IMR-90 (cell line): ENCODE measurements at regions not wholly inside any gene's neighbourhood (a gene's known extent, or its start where the extent isn't known, plus 50 kb on each side); places are given as distances from the start of the nearest gene placed in this dataset.

ENCODE experiments used
- ATAC-seq: fragments of 200-7000 bp; cut with Tn5 transposase; 2 replicates; pipeline ENCODE4 v1.9.1; 2020; ENCODE audit warnings: low read depth, mild to moderate bottlenecking, moderate library complexity
- BruUV-seq: library from RNA; stranded (reverse); fragments of 400-500 nt; replicated peaks from 2 replicates; lab custom pipeline; 2021; lab: Mats Ljungman, UMichigan
- CTCF ChIA-PET: fragments of 300-600 bp; formaldehyde crosslinking; extraction: SDS; loops from one replicate; lab custom pipeline; 2021; ENCODE audit warnings: antibody characterized with exemption; lab: Yijun Ruan, JAX
- POLR2A ChIA-PET: fragments of 300-600 bp; sonication (Branson Sonifier 250); formaldehyde crosslinking; loops from one replicate; lab custom pipeline; 2022; ENCODE audit warnings: antibody characterized with exemption; ENCODE audit not compliant: unreplicated experiment; lab: Charles Lee
- DNase-seq: peaks from one replicate; pipeline ENCODE4 v3.0.0; 2013
- H2AFZ ChIP-seq: replicated peaks from 2 replicates; pipeline ENCODE3; 2013; ENCODE audit warnings: low read length, mild to moderate bottlenecking; ENCODE audit not compliant: poor library complexity
- H2AK5ac ChIP-seq: 2 replicates; pipeline ENCODE4 v1.6.1; 2013; ENCODE audit warnings: low read depth, low read length, inconsistent platforms
- H2AK9ac ChIP-seq: replicated peaks from 2 replicates; pipeline ENCODE3; 2013; ENCODE audit warnings: mild to moderate bottlenecking, low read depth, low read length, moderate library complexity; ENCODE audit not compliant: poor library complexity
- H2BK120ac ChIP-seq: 2 replicates; pipeline ENCODE4 v1.6.1; 2013; ENCODE audit warnings: low read depth, low read length, inconsistent platforms
- H2BK15ac ChIP-seq: 3 replicates; pipeline ENCODE4 v1.6.1; 2013; ENCODE audit warnings: low read depth, low read length, inconsistent platforms
- H2BK20ac ChIP-seq: 2 replicates; pipeline ENCODE4 v1.6.1; 2013; ENCODE audit warnings: low read depth, mild to moderate bottlenecking, inconsistent platforms, low read length, moderate library complexity
- H2BK5ac ChIP-seq: 2 replicates; pipeline ENCODE4 v1.6.1; 2013; ENCODE audit warnings: mild to moderate bottlenecking, low read depth, low read length, inconsistent platforms; ENCODE audit not compliant: poor library complexity, severe bottlenecking
- H3K14ac ChIP-seq: replicated peaks from 2 replicates; pipeline ENCODE4 v1.6.1; 2013; ENCODE audit warnings: low read depth, low read length, inconsistent platforms
- H3K18ac ChIP-seq: 2 replicates; pipeline ENCODE4 v1.6.1; 2013; ENCODE audit warnings: low read depth, low read length, control low read depth
- H3K23ac ChIP-seq: 2 replicates; pipeline ENCODE4 v1.6.1; 2013; ENCODE audit warnings: low read depth, low read length, inconsistent platforms
- H3K27ac ChIP-seq: 2 replicates; pipeline ENCODE4 v1.5.1; 2013; ENCODE audit warnings: mild to moderate bottlenecking, control low read depth, low read length; ENCODE audit not compliant: insufficient read depth
- H3K27me3 ChIP-seq: 2 replicates; pipeline ENCODE4 v1.6.1; 2013; ENCODE audit warnings: low read length; ENCODE audit not compliant: control insufficient read depth, insufficient read depth
- H3K36me3 ChIP-seq: 2 replicates; pipeline ENCODE4 v1.6.1; 2013; ENCODE audit warnings: low read length, mixed read lengths; ENCODE audit not compliant: control insufficient read depth, insufficient read depth
- H3K4ac ChIP-seq: 2 replicates; pipeline ENCODE4 v1.6.1; 2013; ENCODE audit warnings: low read depth, low read length, inconsistent platforms
- H3K4me1 ChIP-seq: 2 replicates; pipeline ENCODE4 v1.6.1; 2013; ENCODE audit warnings: low read length, mixed read lengths; ENCODE audit not compliant: control insufficient read depth, insufficient read depth
- H3K4me2 ChIP-seq: 2 replicates; pipeline ENCODE4 v1.6.1; 2013; ENCODE audit warnings: low read depth, mild to moderate bottlenecking, control low read depth, low read length, moderate library complexity
- H3K4me3 ChIP-seq: 2 replicates; pipeline ENCODE4 v1.5.1; 2013; ENCODE audit warnings: low read depth, mild to moderate bottlenecking, control low read depth, low read length, moderate library complexity; ENCODE audit not compliant: insufficient read depth
- H3K56ac ChIP-seq: 2 replicates; pipeline ENCODE4 v1.6.1; 2013; ENCODE audit warnings: low read length, inconsistent platforms; ENCODE audit not compliant: insufficient read depth; ENCODE audit errors: extremely low read depth
- H3K79me1 ChIP-seq, 2 experiments: 2 replicates each; pipeline ENCODE4 v1.6.1; 2013; ENCODE audit warnings: low read length in 2 of 2, inconsistent platforms in 1 of 2, low read depth in 1 of 2
- H3K9ac ChIP-seq: 2 replicates; pipeline ENCODE4 v1.6.1; 2013; ENCODE audit warnings: low read depth, low read length, control low read depth
- H3K9me1 ChIP-seq: 2 replicates; pipeline ENCODE4 v1.6.1; 2013; ENCODE audit warnings: low read length, inconsistent platforms; ENCODE audit not compliant: insufficient read depth
- H3K9me3 ChIP-seq: 2 replicates; pipeline ENCODE4 v1.6.1; 2013; ENCODE audit warnings: low read length; ENCODE audit not compliant: control insufficient read depth, insufficient read depth
- H4K20me1 ChIP-seq: 2 replicates; pipeline ENCODE4 v1.6.1; 2013; ENCODE audit warnings: low read length, inconsistent platforms; ENCODE audit not compliant: insufficient read depth
- H4K5ac ChIP-seq: 2 replicates; pipeline ENCODE4 v1.6.1; 2013; ENCODE audit warnings: mild to moderate bottlenecking, low read depth, low read length, control low read depth
- H4K8ac ChIP-seq, 2 experiments: 2 replicates each; pipeline ENCODE4 v1.6.1; 2013; ENCODE audit warnings: low read depth in 2 of 2, low read length in 2 of 2, control low read depth in 1 of 2, inconsistent platforms in 1 of 2
- H4K91ac ChIP-seq: 2 replicates; pipeline ENCODE4 v1.6.1; 2013; ENCODE audit warnings: low read depth, low read length, inconsistent platforms; ENCODE audit not compliant: insufficient read depth
- MAFK ChIP-seq: IDR thresholded peaks from 2 replicates; pipeline ENCODE4 v1.6.1; 2012; ENCODE audit warnings: low read depth, low read length, improper control_type of control experiment
- RCOR1 ChIP-seq: IDR thresholded peaks from 2 replicates; pipeline ENCODE4 v1.6.1; 2012; ENCODE audit warnings: mild to moderate bottlenecking, low read length, improper control_type of control experiment; ENCODE audit not compliant: insufficient replicate concordance
- RFX5 ChIP-seq: IDR thresholded peaks from 2 replicates; pipeline ENCODE4 v1.8.0; 2012; ENCODE audit warnings: low read depth, mild to moderate bottlenecking, low read length, moderate library complexity
- SMC3 ChIP-seq: fragments of 150-350 bp; IDR thresholded peaks from 2 replicates; pipeline ENCODE4 v1.6.1; 2016; ENCODE audit warnings: low read depth, mild to moderate bottlenecking, antibody characterized with exemption, low read length, moderate library complexity
- WGBS, 2 experiments: methylation state at CpG; one replicate each; pipeline versions ENCODE4 v1.1.5 to v1.1.7; 2013; ENCODE audit warnings: missing lambda C conversion rate in 2 of 2; ENCODE audit not compliant: insufficient read length in 1 of 2; ENCODE audit errors: extremely low coverage in 2 of 2; 5-methylcytosine and 5-hydroxymethylcytosine counted together
- dilution Hi-C: fragments of 300-500 bp; cut with HindIII; formaldehyde crosslinking; loops from one replicate; pipeline ENCODE4 v1.14.3; 2018; ENCODE audit warnings: low sequenced_read_pairs; ENCODE audit not compliant: unreplicated experiment
- in situ Hi-C: fragments of 300-500 bp; cut with MboI; formaldehyde crosslinking; loops from 3 replicates; pipeline ENCODE4 v1.14.3; 2019; ENCODE audit warnings: low sequenced_read_pairs, inconsistent platforms, mixed read lengths
- intact Hi-C: fragments of 100-400 bp; cut with micrococcal nuclease; formaldehyde crosslinking; loops from 2 replicates; pipeline ENCODE4 v1.10.0; 2022

GRCh38 chr12:88908345-88908744 lies 328.1 kb upstream of the KITLG start:
- POLR2A ChIA-PET, result no interaction called here

More at GRCh38 chr12:88908345-88908744, 328.1 kb upstream of the KITLG start:
- H3K18ac ChIP-seq, result no peak overlapping the region
- H3K9me1 ChIP-seq, result no peaks in the 10 kb centered on the region
- H2AFZ ChIP-seq, result no peak overlapping the region
- no peaks in the 10 kb centered on the region for H3K79me1 ChIP-seq
- H4K91ac ChIP-seq, result no peak overlapping the region
- no peak for TF ChIP-seq RCOR1
- no peak for TF ChIP-seq MAFK
- TF ChIP-seq RFX5, result no peak
- no peak for TF ChIP-seq SMC3
- H3K9ac ChIP-seq, result no peak overlapping the region
- WGBS, 2 experiments, result no CpG with 5 or more reads among the region's 2 CpGs
- no peak for ATAC-seq
- H4K8ac ChIP-seq, result no peak overlapping the region
- in situ Hi-C loops, result no loop called here
- H3K23ac ChIP-seq, result no peak overlapping the region
- BruUV-seq, result no TSS peak
- H2BK120ac ChIP-seq, result no peak overlapping the region
- intact Hi-C loops, result no loop called here
- no peaks in the 10 kb centered on the region for H3K27me3 ChIP-seq
- H2BK20ac ChIP-seq, result no peak overlapping the region
- H4K5ac ChIP-seq, result no peak overlapping the region
- no peaks in the 10 kb centered on the region for H3K36me3 ChIP-seq
- no peak overlapping the region for H3K27ac ChIP-seq
- 0 out of 2 replicates have a peak, but pooled peaks cover under 1% of the 10 kb centered on the region for H3K9me3 ChIP-seq
- no peak overlapping the region for H3K56ac ChIP-seq
- H2AK5ac ChIP-seq, result no peak overlapping the region
- no peak overlapping the region for H3K4me3 ChIP-seq
- H3K4me1 ChIP-seq, result no peaks in the 10 kb centered on the region
- dilution Hi-C loops, result no loop called here
- H3K4me2 ChIP-seq, result no peak overlapping the region
- no peaks in the 10 kb centered on the region for H4K20me1 ChIP-seq
- no peak overlapping the region for H2AK9ac ChIP-seq
- CTCF ChIA-PET, result no interaction called here
- no peak overlapping the region for H2BK15ac ChIP-seq
- no peak overlapping the region for H3K4ac ChIP-seq
- H3K14ac ChIP-seq, result no peak overlapping the region
- DNase-seq, result no peak
- H2BK5ac ChIP-seq, result no peak overlapping the region
